Naive B cell (primary cell): ENCODE measurements at regions not wholly inside any gene's neighbourhood (a gene's known extent, or its start where the extent isn't known, plus 50 kb on each side); places are given as distances from the start of the nearest gene placed in this dataset.
"Not testable (repeated sequence)": the region's sequence is repeated elsewhere in the genome, so short reads cannot be mapped to it uniquely, and the experiment has no call there.

ENCODE experiments used
- ATAC-seq, 2 donors: fragments of 150-1000 bp; cut with Tn5 transposase; 2 replicates each; pipeline ENCODE4 v1.10.0; 2021; ENCODE audit warnings: low read depth in 2 of 2, mild to moderate bottlenecking in 2 of 2, moderate library complexity in 2 of 2
- DNase-seq: peaks from one replicate; pipeline ENCODE4 v3.0.0; 2022
- H3K27ac Mint-ChIP-seq, 6 donors: one replicate each; pipeline ENCODE4 v1.8.0; 2020 to 2022; ENCODE audit warnings: mild to moderate bottlenecking in 6 of 6, mixed read lengths in 6 of 6, moderate library complexity in 5 of 6, inconsistent platforms in 2 of 6
- H3K27me3 Mint-ChIP-seq, 3 donors: one replicate each; pipeline ENCODE4 v1.8.0; 2021 to 2022; ENCODE audit warnings: mixed read lengths in 3 of 3, mild to moderate bottlenecking in 1 of 3
- H3K36me3 Mint-ChIP-seq, 2 donors: one replicate each; pipeline ENCODE4 v1.8.0; 2020 to 2022; ENCODE audit warnings: mixed read lengths in 2 of 2, inconsistent platforms in 1 of 2, mild to moderate bottlenecking in 1 of 2
- H3K4me1 Mint-ChIP-seq, 3 donors: one replicate each; pipeline ENCODE4 v1.8.0; 2020 to 2022; ENCODE audit warnings: mixed read lengths in 3 of 3, inconsistent platforms in 1 of 3, mild to moderate bottlenecking in 1 of 3, moderate library complexity in 1 of 3
- H3K4me3 Mint-ChIP-seq, 8 donors: one replicate each; pipeline ENCODE4 v1.8.0; 2020 to 2022; ENCODE audit warnings: mild to moderate bottlenecking in 8 of 8, mixed read lengths in 8 of 8, moderate library complexity in 8 of 8, inconsistent platforms in 2 of 8
- H3K9me3 Mint-ChIP-seq, 7 donors: one replicate each; pipeline ENCODE4 v1.8.0; 2020 to 2022; ENCODE audit warnings: mixed read lengths in 7 of 7, mild to moderate bottlenecking in 5 of 7, inconsistent platforms in 2 of 7, moderate library complexity in 1 of 7

- Mint-ChIP-seq H3K27me3 (peaks cover 0 to 4% (median 0%) of the 10 kb centered on the region in 3 donors), H3K4me1 (peaks cover 46 to 59% (median 48%) of the 10 kb centered on the region in 3 donors), H3K36me3 (no peaks in the 10 kb centered on the region), H3K27ac (peak overlapping the region in 1 of 6 donors; percentile 60), H3K4me3 (peak overlapping the region in 5 of 8 donors; percentile 6 to 87 (median 78)), H3K9me3 (no peaks in the 10 kb centered on the region)
- ATAC-seq (no peak), DNase-seq (no peak)
Measured at GRCh38 chr15:99451484-99451883, 114.3 kb upstream of the MEF2A start.

- Mint-ChIP-seq H3K4me3 (peak overlapping the region; percentile 10 to 87 (median 78)), H3K27me3 (peaks cover 0 to 4% (median 0%) of the 10 kb centered on the region in 3 donors), H3K36me3 (no peaks in the 10 kb centered on the region), H3K27ac (peak overlapping the region in 5 of 6 donors; percentile 9 to 93 (median 60)), H3K4me1 (peaks cover 46 to 54% (median 48%) of the 10 kb centered on the region in 3 donors), H3K9me3 (peaks cover 0 to 3% (median 0%) of the 10 kb centered on the region in 7 donors)
- DNase-seq (no peak), ATAC-seq (no peak)
Measured at GRCh38 chr15:99452010-99452409, 113.8 kb upstream of the MEF2A start.

- Mint-ChIP-seq H3K27me3 (peaks cover 0 to 4% (median 0%) of the 10 kb centered on the region in 3 donors), H3K4me3 (peak overlapping the region; percentile 59 to 80 (median 76)), H3K27ac (peak overlapping the region in 4 of 6 donors; percentile 25 to 73 (median 62)), H3K4me1 (peaks cover 42 to 48% (median 44%) of the 10 kb centered on the region in 3 donors), H3K36me3 (peaks cover 0 to 8% of the 10 kb centered on the region in 2 donors), H3K9me3 (peaks cover 0 to 13% (median 6%) of the 10 kb centered on the region in 7 donors)
- DNase-seq = peak; percentile 48
- peak; percentile 74 to 75 for ATAC-seq
Measured at GRCh38 chr15:99452728-99453636, 112.8 kb upstream of the MEF2A start.

- H3K4me3 Mint-ChIP-seq = peak overlapping the region in 6 of 8 donors; percentile 55 to 79 (median 70)
- peaks cover 0 to 14% (median 8%) of the 10 kb centered on the region in 7 donors for H3K9me3 Mint-ChIP-seq
- peaks cover 37 to 43% (median 42%) of the 10 kb centered on the region in 3 donors for H3K4me1 Mint-ChIP-seq
- peaks cover 0 to 4% (median 0%) of the 10 kb centered on the region in 3 donors for H3K27me3 Mint-ChIP-seq
- H3K27ac Mint-ChIP-seq = no peak overlapping the region
- DNase-seq (no peak), ATAC-seq (no peak)
- H3K36me3 Mint-ChIP-seq = peaks cover 0 to 10% of the 10 kb centered on the region in 2 donors
Measured at GRCh38 chr15:99453637-99454030, 112.2 kb upstream of the MEF2A start.

GRCh38 chr15:99454107-99454809, 111.5 kb upstream of the MEF2A start:
- Mint-ChIP-seq H3K4me1 (peaks cover 37 to 43% (median 42%) of the 10 kb centered on the region in 3 donors), H3K27ac (peak overlapping the region in 1 of 6 donors; percentile 68), H3K9me3 (peaks cover 0 to 17% (median 8%) of the 10 kb centered on the region in 7 donors), H3K27me3 (peaks cover 0 to 4% (median 0%) of the 10 kb centered on the region in 3 donors), H3K4me3 (peak overlapping the region in 4 of 8 donors; percentile 8 to 61 (median 51)), H3K36me3 (peaks cover 0 to 10% of the 10 kb centered on the region in 2 donors)
- ATAC-seq (no peak), DNase-seq (no peak)

DNA sequence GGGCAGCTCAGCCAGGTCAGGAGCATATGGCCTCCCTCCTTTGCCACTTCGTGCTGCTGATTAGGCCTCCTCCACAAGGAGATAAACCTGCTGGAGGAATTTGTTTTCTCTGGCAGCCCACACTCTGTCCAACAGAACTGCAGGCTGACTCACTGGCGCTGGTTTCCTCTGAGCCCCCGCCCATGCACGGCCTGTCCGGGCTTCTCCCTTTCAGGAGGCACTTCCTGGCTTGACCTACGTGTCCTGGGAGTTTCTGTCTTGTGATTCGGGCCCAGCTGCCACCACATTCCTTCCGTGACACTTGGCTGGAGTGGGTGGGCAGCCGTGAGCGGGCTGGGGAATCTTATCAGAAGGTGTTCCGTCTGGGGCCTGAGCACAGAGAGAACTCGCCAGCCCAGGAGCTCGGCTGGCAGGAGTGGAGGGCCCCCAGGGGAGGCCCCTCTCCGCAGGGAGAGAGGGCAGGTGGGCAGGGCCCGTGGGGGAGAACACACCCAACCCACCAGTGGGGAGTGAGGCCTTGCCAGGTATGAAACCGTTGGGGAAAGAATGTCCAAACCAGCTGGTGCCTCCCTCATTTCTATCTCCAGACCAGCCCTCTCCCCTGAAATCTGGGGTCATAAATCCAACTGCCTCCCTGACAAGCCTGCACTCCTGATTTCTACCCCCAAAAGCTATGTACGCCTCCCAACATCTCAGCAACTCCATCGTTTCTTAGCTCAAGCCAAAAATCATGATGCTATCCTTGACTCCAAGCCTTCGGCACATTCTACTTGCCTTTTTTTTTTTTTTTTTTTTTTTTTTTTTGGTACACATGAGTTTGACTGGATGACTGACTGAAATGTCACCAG, 110.6 kb upstream of the MEF2A start:
- peaks cover 36 to 44% (median 41%) of the 10 kb centered on the region in 3 donors for H3K4me1 Mint-ChIP-seq
- H3K9me3 Mint-ChIP-seq = peaks cover 0 to 22% (median 8%) of the 10 kb centered on the region in 7 donors
- ATAC-seq (no peak), DNase-seq (no peak)
- peaks cover 0 to 10% of the 10 kb centered on the region in 2 donors for H3K36me3 Mint-ChIP-seq
- peaks cover 0 to 4% (median 0%) of the 10 kb centered on the region in 3 donors for H3K27me3 Mint-ChIP-seq
- peak overlapping the region in 2 of 6 donors; percentile 62 to 72 for H3K27ac Mint-ChIP-seq
- peak overlapping the region in 1 of 8 donors; percentile 25 for H3K4me3 Mint-ChIP-seq

- peaks cover 0 to 10% of the 10 kb centered on the region in 2 donors for H3K36me3 Mint-ChIP-seq
- peaks cover 0 to 4% (median 0%) of the 10 kb centered on the region in 3 donors for H3K27me3 Mint-ChIP-seq
- ATAC-seq (no peak), DNase-seq (no peak)
- no peak overlapping the region for H3K27ac Mint-ChIP-seq
- peaks cover 33 to 43% (median 39%) of the 10 kb centered on the region in 3 donors for H3K4me1 Mint-ChIP-seq
- peaks cover 2 to 26% (median 8%) of the 10 kb centered on the region in 7 donors for H3K9me3 Mint-ChIP-seq
- H3K4me3 Mint-ChIP-seq = no peak overlapping the region
Measured at GRCh38 chr15:99455789-99456160, 110.0 kb upstream of the MEF2A start.

DNA sequence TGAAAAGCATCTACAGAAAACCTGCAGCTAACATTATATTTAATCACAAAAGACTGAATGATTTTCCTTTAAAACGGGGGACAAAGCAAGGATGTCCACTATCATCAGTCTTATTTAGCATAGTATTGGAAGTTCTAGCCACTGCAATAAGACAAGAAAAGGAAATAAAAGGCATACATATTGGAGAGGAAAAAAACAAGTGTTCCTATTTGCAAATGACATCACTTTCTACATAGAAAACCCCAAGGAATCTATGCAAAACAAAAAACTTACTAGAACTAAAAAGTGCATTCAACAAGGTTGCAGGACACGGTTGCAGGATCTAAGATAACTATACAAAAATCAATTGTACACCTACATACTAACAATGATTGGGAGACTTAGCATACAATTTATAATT, 101.6 kb upstream of the MEF2A start:
- no peak for ATAC-seq
- H3K9me3 Mint-ChIP-seq = peaks cover 7 to 49% (median 23%) of the 10 kb centered on the region in 7 donors
- no peak overlapping the region for H3K27ac Mint-ChIP-seq
- peaks cover 0 to 15% of the 10 kb centered on the region in 2 donors for H3K36me3 Mint-ChIP-seq
- no peaks in the 10 kb centered on the region for H3K27me3 Mint-ChIP-seq
- no peak for DNase-seq
- H3K4me1 Mint-ChIP-seq = peaks cover 7 to 13% (median 13%) of the 10 kb centered on the region in 3 donors
- no peak overlapping the region for H3K4me3 Mint-ChIP-seq

GRCh38 chr15:99466701-99467337, 99.0 kb upstream of the MEF2A start:
- Mint-ChIP-seq H3K4me1 (peaks cover 15 to 33% (median 21%) of the 10 kb centered on the region in 3 donors), H3K27ac (peak overlapping the region in 1 of 6 donors; percentile 77), H3K4me3 (no peak overlapping the region), H3K27me3 (no peaks in the 10 kb centered on the region), H3K9me3 (peaks cover 7 to 39% (median 22%) of the 10 kb centered on the region in 7 donors), H3K36me3 (peaks cover 0 to 15% of the 10 kb centered on the region in 2 donors)
- DNase-seq (no peak), ATAC-seq (no peak)

DNA sequence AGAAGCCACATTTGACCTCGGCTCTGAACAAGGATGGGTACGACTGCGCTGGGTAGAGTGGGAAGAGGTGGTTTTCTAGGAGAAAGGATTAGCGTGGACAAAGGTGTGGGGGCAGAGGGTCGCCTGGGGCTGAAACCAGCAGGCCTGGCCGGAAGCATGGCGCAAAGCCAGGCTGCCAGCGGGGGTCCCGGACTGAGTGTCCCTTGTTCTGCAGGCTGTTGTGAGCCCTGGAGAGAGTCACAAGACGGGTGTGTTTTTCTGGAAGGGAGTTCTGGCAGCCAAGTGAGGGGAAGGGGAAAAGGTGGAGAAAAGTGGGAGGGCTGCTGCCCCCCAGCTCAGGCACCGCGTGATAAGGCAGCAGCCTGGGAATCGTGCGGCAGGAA, 98.5 kb upstream of the MEF2A start:
- ATAC-seq (no peak), DNase-seq (no peak)
- Mint-ChIP-seq H3K36me3 (peaks cover 0 to 12% of the 10 kb centered on the region in 2 donors), H3K27me3 (no peaks in the 10 kb centered on the region), H3K4me3 (no peak overlapping the region), H3K4me1 (peaks cover 15 to 33% (median 21%) of the 10 kb centered on the region in 3 donors), H3K9me3 (peaks cover 7 to 34% (median 22%) of the 10 kb centered on the region in 7 donors), H3K27ac (no peak overlapping the region)

- Mint-ChIP-seq H3K4me3 (no peak overlapping the region), H3K9me3 (peaks cover 3 to 27% (median 17%) of the 10 kb centered on the region in 7 donors), H3K4me1 (peaks cover 15 to 38% (median 27%) of the 10 kb centered on the region in 3 donors), H3K27me3 (no peaks in the 10 kb centered on the region), H3K27ac (no peak overlapping the region), H3K36me3 (peaks cover 0 to 6% of the 10 kb centered on the region in 2 donors)
- ATAC-seq = no peak
- DNase-seq = no peak
Measured at GRCh38 chr15:99467853-99468464, 97.8 kb upstream of the MEF2A start.

DNA sequence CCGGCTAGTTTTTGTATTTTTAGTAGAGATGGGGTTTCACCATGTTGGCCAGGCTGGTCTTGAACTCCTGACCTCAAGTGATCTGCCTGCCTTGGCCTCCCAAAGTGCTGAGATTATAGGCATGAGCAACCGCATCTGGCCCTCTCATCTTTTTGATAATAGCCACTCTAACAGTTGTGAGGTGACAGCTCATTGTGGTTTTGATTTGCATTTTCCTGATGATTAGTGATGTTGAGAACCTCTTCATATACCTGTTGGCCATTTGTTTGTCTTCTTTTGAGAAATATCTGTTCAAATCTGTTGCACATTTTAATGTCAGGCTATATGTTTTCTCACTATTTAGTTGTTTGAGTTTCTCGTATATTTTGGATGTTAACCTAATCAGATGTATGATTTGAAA, 95.6 kb upstream of the MEF2A start:
- H3K4me1 Mint-ChIP-seq = peaks cover 33 to 56% (median 48%) of the 10 kb centered on the region in 3 donors
- H3K36me3 Mint-ChIP-seq, DNase-seq, ATAC-seq, H3K27ac Mint-ChIP-seq, H3K27me3 Mint-ChIP-seq, H3K9me3 Mint-ChIP-seq: not testable (repeated sequence)
- H3K4me3 Mint-ChIP-seq = peak overlapping the region in 5 of 8 donors; percentile 20 to 82 (median 40)
